Lung microvascular endothelial cell (primary cell): ENCODE measurements at regions not wholly inside any gene's neighbourhood (a gene's known extent, or its start where the extent isn't known, plus 50 kb on each side); places are given as distances from the start of the nearest gene placed in this dataset.
"Not testable (repeated sequence)": the region's sequence is repeated elsewhere in the genome, so short reads cannot be mapped to it uniquely, and the experiment has no call there.

Experiments
- DNase-seq, 2 donors: peaks; one replicate each; pipeline versions ENCODE4 v3.0.0 to v3.0.0-alpha.2; 2010; ENCODE audit warnings: low read depth in 2 of 2

DNA sequence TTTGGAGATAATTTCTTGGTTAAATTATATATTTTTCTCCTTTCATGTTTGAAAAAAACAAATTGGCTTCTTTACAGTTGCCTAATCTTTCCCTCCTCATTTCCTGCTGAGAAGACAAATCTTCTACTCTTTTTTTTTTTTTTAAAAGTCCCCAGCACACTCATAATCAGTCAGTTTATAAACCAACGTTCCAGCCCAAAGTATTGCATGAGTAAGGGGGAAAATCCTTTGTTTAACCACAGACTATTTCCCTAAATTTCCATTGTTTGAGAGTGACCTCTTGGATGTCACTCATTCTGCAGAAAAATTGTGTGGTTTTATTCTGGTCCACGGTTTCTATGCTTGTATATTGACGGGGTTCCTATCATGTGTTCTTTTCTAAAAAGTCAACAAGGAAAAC is 55.1 kb upstream of the TLR4 start:
- DNase-seq, result peak in 1 of 2 donors; percentile 55

DNA sequence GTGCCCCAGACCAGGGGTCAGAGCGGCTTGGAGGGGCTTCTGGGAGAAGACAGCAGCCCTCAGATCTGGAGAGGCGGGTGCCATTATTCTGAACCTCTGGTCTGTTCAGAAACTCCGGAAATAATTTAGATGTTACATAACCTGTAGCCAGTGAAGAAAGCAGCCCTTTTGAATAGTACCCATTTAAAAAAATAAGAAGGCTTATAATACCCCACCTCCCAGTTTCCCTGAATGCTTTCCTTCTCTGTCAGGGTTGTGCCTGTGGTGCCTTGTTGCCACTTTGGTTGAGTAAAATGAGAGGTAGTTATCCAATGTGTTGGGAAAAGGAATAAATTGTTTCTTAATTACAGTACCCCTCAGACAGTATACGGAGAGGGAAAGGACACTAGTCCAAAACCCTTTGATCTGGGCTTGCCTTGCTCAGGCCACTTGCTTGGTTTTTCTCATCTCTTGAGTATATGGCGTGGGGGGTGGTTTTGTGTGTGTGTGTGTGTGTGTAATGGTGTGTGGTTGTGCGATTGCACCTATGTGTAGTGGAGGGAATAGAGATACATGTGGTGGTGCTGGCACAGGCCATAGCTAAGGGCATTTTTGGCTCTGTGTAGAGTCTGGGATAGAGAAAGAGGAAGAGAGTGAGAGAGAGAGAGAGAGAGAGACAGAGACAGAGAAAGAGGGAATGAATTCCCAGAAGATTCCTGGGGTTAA is 59.1 kb upstream of the TLR4 start:
- peak in 1 of 2 donors; percentile 20 for DNase-seq

DNA sequence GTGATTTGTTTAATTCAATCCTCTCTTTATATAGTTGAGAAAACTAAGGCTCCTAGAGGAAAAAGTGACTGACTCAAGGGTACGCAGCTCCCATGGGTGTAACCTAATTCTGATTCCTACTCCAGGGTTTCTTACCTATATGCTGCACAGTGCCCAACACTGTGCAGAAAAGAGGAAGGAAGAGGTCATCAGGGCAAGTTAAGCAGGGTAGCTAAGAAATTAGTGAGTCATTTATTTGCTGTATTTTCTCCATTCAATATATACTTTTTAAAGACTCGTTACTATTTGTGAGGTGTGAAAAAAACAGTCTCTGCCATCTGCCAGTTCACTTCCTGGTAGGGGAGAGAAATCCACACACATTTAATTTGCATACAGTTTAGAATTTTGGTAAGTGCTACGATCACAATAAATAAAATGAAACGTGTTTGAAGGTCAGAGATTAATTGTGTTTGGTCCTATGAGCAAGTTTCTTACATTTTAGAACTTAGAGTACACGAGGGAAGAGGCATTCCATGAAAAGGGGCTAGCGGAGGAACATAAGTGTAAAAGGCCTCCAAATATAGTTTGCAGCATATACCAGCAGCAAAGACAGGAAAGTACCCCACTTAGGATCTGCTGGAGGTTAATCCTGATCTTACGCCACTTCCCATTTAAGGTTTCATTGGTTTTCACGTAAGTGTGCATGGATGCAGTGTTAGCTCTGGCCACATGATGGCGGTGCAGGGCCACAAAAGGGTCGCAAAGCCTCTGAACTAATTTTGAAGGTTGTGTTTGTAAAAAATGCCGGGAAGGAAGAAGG is 59.9 kb upstream of the TLR4 start:
- peak; percentile 76 to 85 for DNase-seq

DNA sequence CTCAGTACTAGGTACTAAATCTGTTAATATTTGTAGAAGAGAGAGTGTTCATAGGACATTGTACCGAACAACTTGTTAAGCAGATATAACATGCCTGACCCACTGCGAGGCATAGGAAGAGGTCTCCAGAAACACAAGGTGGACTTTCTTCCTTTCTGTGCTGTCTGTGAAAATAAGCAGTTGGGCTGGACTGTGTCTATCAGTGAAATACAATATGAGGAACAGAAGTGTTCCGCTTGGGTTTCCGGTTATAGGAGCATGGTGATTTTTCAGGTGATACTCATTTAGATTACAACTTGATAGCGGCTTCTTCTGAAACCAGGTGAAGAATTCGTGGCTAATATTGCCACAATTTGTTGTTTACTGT is 60.9 kb upstream of the TLR4 start:
- DNase-seq, result no peak

DNA sequence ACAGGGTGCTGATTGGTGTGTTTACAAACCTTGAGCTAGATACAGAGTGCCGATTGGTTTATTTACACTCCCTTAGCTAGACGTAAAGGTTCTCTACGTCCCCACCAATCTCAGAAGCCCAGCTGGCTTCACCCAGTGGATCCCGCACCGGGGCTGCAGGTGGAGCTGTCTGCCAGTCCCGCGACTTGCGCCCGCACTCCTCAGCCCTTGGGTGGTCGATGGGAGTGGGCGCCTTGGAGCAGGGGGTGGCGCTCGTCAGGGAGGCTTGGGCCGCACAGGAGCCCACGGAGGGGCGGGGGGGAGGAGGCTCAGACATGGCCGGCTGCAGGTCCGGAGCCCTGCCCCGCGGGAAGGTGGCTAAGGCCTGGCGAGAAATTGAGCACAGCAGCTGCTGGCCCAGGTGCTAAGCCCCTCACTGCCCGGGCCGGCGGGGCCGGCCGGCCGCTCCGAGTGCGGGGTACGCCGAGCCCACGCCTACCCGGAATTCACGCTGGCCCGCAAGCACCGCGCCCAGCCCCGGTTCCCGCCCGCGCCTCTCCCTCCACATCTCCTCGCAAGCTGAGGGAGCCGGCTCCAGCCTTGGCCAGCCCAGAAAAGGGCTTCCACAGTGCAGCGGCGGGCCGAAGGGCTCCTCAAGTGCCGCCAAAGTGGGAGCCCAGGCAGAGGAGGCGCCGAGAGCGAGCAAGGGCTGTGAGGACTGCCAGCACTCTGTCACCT is 61.5 kb upstream of the TLR4 start:
- not testable (repeated sequence) for DNase-seq

DNA sequence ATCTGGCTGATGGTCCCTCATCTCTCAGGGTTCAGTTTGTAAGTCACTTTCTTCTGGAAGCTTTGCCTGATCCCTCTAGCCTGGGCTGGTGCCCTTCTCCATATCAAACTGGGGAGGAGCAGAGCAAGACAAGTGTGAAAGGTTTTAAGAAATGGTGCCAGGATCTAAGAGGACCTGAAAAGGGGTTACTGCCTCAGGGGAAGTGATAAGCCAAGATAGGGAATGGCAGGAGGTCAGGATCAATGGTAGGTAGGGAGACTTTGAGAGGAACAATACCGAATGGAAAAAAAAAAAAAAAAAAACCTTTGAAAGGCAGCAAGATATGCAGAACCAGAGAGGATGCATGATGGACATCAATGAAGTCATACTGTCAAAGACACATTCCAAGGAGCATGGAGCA is 67.5 kb upstream of the TLR4 start:
- no peak for DNase-seq

DNA sequence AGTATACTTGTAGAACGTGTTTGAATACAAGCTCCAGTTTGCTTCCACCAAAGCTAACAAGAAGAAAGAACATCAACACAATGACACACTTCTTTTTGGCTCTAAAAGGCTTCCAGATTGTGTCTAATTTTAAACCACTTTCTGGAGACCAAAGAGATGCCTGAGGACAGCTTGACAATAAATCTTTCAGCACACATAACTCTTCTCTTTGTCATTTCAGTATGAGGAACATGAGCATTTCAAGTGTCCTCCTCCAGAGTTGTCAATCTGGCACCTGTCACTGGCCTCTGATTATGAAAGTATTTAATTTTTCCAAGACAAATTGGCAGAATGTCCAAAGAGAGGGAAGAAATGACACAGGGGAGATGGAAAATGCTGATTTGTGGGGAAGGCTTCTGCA is 79.0 kb upstream of the TLR4 start:
- no peak for DNase-seq

DNA sequence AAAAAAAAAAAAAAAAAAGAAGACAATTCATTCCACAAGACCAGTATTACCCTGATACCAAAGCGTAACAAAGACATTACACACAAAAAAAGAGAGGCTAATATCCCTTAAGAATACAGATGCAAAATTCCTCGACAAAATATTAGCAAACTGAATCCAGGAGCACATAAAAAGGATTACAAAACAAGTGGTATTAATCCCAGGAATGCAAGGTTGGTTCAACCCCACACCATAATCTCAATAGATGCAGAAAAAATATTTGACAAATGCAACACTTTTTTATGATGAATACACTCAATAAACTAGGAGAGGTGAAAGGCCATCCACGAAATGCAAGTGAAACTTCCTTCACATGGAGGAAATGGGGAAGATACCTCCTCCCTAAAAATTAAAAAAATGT is 80.1 kb upstream of the TLR4 start:
- DNase-seq, result peak in 1 of 2 donors; percentile 9

DNA sequence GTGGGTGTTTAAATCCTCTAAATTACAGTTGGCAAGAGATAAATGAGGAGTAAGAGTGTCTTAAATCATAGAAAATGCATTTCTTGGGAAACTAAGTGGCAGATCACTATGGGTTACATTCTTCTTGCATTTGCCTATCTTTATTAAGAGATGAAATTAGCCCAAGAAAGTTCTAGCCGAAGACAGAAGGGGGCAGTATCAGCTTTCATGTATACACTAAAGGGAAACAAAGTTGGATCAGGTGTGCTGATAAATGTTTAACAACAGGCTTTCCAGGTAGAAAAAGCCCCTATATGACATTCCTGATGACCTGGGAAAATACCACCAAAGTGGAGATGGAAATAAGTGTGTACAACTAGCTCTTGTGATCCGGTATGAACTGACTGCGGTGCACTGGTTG is 81.9 kb upstream of the TLR4 start:
- peak; percentile 5 to 38 for DNase-seq

DNA sequence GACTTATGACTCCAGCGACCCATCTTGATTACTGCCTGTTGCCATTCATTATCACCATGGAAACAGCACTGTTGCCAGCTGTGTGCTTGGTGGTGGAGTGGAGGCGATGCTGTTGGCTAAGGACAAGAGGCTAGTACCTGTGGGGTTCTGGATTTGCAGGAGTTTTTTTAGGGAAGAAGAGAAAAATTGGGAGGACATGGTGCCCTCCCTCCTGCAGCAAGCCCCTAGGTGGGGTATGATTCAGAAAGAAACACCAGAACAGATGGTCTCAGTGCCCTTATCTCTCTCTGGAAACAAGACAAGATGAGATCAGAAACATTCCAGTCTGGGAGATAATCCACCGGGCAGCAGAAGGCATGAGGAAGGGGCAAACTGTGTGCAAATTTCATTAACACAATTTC is 87.8 kb upstream of the TLR4 start:
- no peak for DNase-seq

DNA sequence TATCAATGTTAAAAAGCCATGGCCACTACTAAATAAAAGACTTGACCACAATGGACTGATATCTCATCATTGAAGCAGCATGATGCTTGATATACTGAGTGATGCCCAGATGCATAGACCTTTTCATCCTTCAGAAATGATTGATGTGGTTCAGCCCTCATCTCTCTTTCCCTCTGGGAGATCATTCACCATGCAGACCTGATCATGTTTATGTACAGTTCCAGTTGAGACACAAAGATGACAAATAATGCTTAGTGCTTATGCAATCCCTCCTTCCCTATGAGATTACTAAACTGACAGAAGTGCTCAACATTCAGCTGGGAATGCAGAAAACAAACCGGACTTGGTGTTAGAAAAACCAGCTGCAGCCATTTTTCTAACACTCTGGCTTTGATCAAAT is 91.9 kb upstream of the TLR4 start:
- no peak for DNase-seq

DNA sequence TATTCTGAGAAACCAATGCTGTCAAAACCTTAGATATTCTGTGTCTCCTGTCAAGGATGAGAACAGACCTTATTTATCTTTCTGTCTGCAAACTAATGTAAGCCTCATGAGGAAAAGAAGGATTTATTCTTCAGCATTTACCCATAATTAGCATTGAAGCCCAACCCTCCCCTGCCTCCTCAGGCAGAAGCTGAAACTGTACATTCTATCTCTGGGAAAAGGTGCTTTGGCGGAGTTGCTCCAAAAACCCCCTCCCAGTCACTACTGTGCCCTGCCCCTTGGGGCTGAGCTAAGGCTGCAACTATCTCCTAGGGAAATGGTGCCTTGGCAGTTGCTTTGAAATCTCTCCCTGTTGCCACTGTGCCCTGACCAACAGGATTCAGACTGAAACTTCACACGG is 106.2 kb upstream of the TLR4 start:
- DNase-seq, result no peak

DNA sequence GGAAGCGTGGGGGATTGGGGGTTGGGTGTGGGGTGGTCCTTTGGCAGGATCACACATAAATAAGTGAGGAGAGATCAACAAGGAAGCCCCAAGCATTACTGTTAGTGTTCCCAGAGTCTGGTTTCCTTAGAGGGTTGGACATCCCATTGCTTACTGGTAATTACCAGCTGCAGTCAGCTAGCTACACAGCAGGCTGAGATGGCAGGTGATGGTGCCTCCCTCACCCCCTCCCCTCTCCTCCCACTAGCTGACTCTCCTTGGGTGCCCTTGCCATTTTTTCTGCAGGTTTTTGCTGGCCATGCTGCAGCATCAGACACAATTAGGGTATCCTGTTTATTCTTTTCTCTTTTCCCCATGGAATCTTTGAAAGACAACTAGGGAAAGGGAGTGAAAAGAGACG is 107.5 kb upstream of the TLR4 start:
- DNase-seq, result no peak

DNA sequence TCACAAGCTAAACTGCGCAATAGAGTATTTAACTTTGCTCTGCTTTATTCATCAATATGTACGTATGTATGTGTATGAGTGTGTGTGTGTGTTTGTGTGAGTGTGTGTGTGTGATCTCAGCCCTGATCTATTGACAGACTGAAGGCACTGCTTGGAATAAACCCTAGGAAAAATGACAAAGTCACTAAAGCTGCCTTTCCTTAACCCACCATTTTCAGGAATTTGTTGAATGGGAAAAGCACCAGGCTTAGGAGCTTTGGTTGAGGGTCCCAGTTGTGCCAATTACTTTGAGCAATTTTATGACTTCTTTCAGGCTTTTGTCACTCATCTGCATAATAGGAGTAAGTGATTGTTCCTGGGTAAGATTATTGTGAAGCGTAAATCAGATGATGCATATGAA is 108.6 kb upstream of the TLR4 start:
- DNase-seq, result no peak

DNA sequence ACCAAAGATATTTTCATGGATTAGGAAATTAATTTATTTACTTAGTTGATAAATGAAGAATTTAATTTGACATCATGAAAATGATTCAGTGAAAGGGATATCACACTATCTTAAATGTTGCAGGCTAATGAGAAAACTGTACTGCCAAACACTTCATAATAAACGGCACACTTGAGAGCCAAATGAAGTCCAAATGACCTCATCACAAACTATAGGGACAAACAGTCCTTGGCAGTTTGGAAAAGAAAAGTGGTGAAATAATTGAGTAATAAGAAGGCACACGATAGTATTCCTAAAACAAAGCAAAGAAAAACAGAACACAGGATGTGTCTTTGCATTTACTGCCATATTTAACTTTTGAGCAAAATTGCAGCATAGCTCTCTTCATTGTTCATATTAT is 116.9 kb upstream of the TLR4 start:
- DNase-seq, result no peak

DNA sequence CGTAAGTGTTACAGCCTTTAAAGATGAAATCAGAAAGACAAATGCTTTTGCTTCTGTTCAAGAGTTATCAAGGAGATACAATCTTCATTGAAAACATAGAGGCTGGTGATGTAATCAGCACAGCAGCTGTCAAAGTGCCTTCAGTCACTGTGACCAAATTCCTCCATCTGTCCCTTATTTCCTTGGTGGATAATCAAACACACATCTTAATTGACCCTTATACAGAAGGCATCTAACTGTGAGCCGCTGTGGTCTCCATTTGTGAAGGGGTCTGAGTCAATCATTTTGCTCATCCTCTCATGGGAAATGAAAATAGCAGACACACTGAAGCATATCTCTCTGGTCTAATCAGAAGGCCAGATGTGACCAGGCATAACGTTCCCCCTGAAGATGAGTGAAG is 130.1 kb upstream of the TLR4 start:
- no peak for DNase-seq

DNA sequence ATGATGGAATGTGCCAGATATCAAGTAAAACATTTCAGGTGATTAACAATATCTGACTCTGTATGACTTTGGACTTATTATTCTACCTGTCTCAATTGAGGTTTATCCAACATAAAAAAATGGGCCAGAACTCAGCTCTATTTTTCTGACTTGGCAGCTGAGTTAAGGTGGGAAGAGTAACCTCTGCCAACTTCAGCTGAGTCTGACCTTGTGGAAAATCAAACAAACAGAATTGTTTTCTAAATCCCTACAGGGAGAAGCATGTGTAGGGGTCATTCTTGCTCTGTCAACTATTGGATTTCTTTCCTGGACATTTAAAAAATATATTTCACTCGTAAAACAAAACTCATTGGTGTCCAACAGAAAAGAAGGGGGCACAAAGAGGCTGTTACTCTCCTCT is 139.4 kb upstream of the TLR4 start:
- DNase-seq, result no peak

DNA sequence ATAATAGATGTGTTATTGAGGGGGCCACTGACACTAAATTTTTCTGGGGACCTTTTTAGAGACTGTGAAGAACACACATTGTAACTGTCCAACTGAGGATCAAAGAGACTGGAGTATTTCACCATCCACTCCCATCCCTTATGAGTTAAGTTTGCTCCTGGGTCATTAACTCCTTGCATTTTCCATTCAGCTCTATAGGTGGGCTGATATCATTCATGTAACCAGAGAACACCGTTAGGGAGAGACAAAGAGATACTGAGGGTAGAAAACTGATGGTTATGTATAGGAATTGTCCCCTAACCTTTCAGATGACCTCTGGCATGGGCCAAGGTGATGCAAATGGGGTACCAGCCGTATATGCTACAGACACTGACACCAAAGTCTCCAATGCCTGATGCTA is 142.4 kb upstream of the TLR4 start:
- no peak for DNase-seq

DNA sequence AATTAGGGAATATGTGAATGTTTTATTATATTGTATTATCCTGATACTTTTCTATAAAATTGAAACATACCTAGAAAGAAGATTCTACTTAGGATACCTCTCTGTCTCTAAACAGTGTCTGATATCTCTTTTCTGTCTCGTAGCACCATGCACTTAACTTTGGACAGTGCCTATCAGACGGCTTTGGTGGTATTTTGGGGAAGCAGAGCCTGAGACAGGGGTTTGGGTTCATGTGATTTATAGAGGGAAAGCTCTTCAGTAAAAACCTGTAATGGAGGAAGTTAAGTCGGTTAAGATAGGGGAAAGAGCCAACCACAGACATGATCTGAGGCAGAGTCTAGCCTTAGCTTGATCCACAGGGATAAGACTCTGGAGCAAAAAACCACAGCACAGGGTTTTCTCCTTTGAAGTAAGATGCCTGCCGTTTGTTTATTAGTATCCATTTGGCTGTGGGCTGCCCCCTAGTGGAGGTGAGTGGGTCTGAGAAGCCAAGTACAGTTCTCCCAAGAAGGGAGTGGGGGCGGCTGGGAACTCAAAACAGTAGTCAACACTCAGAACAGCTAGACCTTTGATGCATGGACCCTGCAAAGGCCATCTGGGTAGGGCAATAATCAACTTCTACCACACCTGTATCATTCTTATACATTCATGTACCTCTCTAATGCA is 141.2 kb upstream of the ASTN2 start:
- peak; percentile 57 to 62 for DNase-seq

DNA sequence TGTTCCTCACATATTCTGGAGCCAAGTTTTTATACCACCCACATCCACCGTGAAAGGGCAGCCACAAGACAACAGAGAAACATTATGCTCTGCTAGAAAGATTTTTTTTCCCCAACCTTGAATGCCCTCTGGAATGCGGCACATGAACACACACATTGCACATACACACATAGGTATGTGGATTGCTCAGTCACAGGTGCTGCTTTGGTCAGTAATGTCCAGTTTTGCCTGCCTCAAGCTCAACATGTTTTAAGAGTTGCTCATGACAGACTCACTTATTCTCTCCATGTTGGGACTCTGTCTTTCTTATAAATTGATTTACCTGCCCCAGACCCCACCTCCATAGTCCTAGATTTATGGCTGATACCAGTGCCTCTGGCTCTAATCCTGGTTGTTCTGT is 138.0 kb upstream of the ASTN2 start:
- DNase-seq, result no peak

DNA sequence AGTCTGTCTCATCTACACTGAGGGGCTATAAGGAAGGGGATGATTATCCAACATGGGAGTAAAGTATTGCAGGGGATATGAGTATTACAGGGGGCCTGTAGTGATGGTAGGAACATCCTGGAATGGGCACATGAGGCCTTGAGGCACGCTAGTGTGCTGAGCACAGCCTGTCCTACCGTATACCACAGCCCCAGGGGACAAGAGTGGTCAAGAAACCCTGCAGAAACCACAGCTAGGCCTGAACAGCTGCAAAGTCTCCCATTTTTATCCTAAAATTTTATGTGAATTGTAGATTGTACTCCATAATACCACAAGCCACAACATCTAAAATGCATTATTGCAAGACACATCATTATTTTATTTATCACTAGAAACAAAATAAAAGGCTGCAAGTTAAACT is 136.3 kb upstream of the ASTN2 start:
- DNase-seq, result no peak

DNA sequence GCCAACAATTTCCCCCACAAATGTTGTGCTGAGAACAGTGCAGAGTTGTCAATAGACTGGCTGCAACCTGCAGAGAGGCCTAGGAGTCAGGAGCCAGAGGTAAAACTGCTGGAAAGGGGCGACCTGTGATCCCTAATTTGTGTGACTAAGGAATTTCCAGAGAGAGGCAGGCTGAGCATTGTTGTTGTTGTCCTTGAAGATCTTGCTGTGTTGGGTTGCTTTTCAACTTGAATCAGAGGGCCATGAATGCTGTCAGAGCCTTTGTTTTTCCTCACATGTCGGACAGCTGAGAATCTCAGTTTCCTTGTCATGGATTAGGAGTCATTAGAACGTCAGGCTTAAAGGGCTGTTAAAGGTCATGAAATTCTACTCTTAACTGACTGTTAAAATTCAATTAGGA is 134.6 kb upstream of the ASTN2 start:
- DNase-seq, result no peak
